Ramos (cell line): ENCODE measurements at regions not wholly inside any gene's neighbourhood (a gene's known extent, or its start where the extent isn't known, plus 50 kb on each side); places are given as distances from the start of the nearest gene placed in this dataset.
"Not testable (repeated sequence)": the region's sequence is repeated elsewhere in the genome, so short reads cannot be mapped to it uniquely, and the experiment has no call there.

Experiments used
- in situ Hi-C: fragments of 300-500 bp; cut with MboI; formaldehyde crosslinking; loops from one replicate; pipeline ENCODE4 v1.14.3; 2022; ENCODE audit warnings: low sequenced_read_pairs; ENCODE audit not compliant: unreplicated experiment

DNA sequence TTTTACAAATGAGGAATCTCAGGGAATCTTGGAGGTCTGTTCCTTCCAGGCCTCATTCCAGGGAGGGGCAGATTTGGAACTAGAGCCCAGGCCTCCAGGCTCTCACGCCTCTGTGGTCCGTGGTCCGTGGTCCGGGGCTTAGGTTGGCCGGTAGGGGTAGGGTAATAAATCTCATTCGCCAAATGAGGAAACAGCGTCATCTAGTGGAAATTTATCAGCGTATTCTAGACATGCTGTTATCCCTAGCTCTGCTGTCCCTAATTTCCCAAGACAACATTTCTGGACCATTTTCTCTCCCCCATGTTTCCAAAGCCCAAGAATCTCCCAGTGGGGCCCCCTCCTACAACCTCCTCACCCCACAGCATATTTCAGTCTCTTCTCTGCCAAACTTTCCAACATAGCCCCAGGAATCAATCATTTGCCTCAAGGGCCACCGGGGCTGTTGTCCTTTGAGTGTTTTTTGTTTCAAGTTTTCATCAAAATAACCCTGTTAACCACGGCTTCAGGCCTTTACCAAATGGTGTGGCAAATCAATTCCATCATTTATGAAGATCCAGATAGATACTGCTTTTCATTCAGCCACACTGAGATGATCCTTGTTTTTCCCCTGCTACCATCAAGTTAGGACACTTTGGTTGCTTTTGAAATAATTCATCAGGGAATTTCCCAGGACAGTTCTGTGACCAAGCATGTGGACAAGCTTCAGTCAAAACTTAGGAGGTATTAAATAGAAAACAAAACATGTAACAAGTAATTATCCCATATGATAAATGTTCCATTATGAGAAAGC is 126.8 kb downstream of the ALDH8A1 start:
- in situ Hi-C loops = no loop called here

DNA sequence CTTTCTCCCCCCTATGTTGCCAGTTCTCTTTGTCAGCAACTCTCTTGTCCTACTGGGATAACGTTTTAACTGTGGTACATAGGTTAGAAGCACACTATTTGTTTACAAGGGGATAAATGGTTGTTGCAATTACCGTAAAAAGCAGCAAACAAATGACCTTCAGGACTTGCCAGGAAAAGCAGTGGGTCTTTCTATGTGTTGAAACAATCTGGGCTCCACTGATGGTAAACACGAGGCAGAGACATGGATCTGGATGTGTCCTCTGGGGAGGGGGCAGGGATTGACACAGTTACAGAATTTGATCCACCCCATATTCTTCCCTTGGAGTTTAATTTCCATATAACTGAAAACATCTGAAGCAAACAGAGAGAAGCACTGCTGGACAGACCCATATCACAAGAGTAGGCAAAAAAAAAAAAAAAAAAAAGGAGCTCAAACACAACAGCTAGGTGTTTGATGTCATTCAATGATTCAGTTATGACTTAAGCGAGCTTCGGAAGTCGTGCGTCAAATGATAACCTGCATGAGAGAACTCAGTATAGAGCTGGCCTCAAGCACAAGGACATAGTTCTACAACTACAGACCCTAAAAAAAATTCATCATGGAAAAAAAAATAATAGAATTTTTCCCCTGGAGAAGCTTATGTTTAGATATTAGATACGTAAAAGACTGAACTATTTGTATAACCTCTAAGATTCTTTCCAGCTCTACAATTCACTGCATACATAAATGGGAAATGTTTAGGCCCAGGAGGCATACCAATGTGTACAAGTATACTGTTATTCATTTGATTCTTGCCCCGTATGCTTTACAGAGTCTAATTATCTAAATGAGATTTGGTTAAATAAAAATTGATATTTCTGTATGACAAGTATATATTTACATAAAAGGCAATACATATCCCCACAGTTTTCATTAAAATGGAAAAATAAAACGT is 127.7 kb downstream of the ALDH8A1 start:
- in situ Hi-C loops = no loop called here

DNA sequence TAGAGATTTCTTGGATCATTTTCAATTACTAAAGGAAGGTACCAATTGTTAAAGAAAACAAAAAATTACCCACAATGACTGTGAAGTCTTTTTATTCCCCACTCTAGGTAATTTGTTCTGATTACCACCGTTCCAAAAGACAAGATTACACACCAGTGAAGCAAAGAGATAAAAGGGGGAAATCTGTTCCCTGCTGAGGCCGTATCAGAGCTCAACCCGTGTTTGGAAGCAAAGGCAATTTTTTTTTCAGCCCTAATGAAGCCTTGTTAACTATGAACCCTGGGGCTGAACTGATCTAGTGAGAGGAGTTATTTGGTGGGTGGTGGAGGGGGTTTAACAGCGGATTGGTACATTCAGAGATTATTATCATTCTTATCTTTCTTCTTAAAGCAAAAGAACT is 128.5 kb downstream of the ALDH8A1 start:
- in situ Hi-C loops = no loop called here

DNA sequence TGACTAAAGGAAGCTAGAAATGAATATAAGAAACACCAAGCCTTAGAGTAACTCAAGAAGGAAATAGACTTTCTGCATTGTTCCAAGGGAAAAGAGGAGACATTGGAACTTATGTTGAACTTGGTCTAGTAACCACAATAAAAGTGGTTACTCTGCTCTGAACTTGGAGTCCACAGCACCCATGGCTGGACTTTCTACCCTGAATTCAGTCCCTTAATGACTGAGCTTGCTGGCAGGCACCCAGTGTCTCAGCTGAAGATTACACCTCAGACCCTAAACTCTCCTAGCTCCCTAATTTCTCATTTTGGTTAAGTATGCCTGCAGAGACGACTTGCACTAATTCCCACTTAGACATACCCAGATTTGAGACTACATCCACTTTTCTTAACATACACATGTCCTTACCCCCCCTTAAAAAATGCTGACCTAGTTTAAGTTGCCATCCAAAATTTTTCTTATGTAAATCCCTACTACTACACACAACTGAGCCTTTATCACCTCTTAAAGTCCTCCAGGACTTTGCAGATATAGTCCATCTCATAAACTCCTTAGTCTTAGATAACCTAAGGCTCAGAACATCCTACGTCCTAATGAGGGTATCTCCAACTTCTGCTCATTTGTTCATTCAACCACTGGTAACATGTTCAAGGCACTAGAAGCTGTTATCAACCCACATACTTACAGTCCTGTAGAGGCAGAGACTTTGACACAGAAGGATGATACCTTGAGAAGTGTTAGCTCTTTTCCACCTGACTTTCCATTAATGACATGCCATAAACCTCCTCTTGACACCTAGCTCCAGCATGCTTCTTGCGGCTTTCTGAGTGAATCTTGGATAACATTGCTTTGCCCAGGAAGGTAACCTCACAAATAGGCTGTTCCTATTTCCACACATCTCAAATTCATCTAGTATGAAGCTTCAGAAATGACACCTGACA is 129.8 kb downstream of the ALDH8A1 start:
- in situ Hi-C loops = loop anchor here (10.0 kb wide), 1 partner anchor 655 kb away; no protein-coding TSS in a partner anchor

GRCh38 chr6:134819236-134819635 is 130.7 kb downstream of the ALDH8A1 start:
- in situ Hi-C loops = loop anchor here (10.0 kb wide), 1 partner anchor 654 kb away; no protein-coding TSS in a partner anchor

DNA sequence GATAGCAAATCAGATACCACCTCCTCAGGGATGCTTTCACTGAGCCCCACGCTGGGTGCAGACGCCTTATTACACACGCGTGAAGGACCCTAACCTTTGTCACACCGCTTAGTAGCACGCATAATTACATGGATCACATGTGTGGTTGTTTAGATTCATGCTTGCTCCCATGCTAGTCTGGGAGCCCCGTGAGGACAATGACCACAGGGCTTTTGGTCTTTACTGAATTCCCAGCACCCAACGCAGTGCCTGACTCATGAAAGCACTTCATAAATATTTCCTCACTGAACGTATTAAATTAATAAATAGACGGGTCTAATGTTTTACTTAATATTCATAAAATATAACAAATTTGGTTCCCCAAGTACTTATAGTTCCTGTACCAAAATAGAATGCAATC is 132.5 kb downstream of the ALDH8A1 start:
- in situ Hi-C loops = loop anchor here (10.0 kb wide), 1 partner anchor 653 kb away; no protein-coding TSS in a partner anchor

DNA sequence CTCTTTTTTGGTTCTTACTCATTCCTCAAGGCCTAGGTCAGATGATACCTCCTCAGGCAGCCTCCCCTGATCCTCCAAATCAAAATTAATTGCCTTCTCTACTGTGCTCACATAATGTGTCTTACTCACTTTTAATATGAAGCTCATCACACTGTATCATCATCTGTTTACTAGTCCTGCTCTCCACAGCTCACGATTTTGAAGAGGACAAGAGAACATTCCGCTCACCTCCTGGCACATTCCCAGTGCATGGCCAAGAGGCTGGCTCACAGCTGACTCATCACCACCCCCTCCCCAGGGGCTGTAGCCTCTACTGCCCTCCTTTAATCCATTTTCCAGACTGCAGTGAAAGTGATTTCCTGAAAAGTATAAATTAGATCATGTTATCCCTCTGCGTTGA is 133.1 kb downstream of the ALDH8A1 start:
- in situ Hi-C loops = loop anchor here (10.0 kb wide), 1 partner anchor 652 kb away; no protein-coding TSS in a partner anchor

GRCh38 chr6:134816300-134816699 is 133.6 kb downstream of the ALDH8A1 start:
- in situ Hi-C loops = loop anchor here (10.0 kb wide), 1 partner anchor 651 kb away; no protein-coding TSS in a partner anchor

GRCh38 chr6:134814076-134814695 is 135.7 kb downstream of the ALDH8A1 start:
- in situ Hi-C loops = loop anchor here (10.0 kb wide), 1 partner anchor 649 kb away; no protein-coding TSS in a partner anchor

- in situ Hi-C loops = loop anchor here (10.0 kb wide), 1 partner anchor 648 kb away; no protein-coding TSS in a partner anchor
Measured at GRCh38 chr6:134813146-134813545, 136.8 kb downstream of the ALDH8A1 start.

DNA sequence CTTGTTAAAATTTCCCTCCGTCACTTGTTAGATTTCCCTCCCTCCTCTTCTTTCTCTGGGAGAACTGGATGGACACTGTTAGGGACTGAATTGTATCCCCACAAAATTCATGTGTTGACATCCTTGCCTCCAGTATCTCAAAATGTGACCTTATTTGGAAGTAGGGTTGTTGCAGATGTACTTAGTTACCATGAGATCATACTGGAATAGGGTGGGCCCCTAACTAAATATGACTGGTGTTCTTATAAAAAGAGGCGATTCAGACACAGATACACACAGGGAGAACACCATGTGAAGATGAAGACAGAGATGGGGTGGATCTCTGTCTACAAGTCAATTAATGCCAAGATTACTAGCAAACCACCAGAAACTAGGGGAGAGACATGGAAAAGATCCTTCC is 139.5 kb downstream of the ALDH8A1 start:
- in situ Hi-C loops = loop anchor here (10.0 kb wide), 1 partner anchor 646 kb away; no protein-coding TSS in a partner anchor

DNA sequence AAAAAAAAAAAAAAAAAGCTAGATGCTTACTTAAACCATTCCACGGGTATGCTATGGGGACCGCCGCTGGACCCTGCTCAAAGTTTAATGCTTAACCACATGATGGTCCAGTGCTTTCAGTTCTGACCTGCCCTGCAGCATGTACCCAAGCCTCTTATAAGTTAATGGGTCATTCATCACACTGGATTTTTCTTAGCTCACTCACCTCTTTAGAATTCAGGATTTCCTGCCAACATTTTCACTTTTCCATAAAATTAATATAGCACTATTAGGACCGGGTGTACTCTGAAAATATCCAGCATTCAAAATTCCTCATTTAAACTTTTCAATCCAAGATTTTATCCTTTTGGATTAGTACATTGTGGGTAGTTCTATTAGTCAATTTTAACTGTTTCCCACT is 140.8 kb downstream of the ALDH8A1 start:
- in situ Hi-C loops = no loop called here

- in situ Hi-C loops = no loop called here
Measured at GRCh38 chr6:134806180-134806798, 143.6 kb downstream of the ALDH8A1 start.

GRCh38 chr6:134805168-134805567 is 144.7 kb downstream of the ALDH8A1 start:
- in situ Hi-C loops = no loop called here

DNA sequence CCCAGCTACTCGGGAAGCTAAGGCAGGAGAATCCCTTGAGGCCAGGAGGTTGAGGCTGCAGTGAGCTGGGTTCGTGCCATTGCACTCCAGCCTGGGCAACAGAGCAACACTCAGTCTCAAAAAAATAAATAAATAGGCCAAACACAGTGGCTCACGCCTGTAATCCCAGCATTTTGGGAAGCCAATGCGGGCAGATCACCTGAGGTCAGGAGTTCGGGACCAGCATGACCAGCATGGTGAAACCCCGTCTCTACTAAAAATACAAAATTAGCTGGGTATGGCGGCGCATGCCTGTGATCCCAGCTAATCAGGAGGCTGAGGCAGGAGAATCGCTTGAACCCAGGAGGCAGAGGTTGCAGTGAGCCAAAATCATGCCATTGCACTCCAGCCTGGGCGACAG is 145.6 kb downstream of the ALDH8A1 start:
- in situ Hi-C loops = not testable (repeated sequence)

DNA sequence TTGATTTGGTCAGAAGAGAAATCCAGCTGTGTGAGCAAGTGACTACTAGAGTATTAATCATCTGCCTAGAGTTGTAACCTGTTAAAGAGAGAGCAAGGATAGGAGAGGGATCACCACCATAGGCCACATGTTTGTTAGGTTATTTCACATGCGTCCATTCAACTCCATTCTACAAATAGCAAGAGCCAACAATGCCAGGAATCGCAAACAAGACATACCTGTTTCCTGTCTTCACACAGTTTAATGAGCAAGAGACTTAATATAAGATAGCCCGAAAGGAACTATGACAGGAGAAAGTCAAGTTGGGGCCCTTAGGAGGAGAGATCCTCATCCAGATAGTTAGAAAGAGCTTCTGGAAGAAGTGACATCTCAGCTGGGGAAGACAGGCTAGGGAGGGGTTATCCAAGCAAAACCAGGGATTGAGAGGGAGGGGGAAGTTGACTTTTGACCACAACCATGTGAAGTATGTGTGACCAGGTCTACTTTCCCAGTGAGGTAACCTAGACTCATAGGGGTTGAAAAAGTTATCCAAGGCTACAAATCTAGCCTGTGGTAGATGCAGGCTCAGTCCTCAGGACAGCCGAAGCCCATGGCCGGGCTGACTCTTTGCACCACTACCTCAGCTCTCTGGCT is 147.4 kb downstream of the ALDH8A1 start:
- in situ Hi-C loops = no loop called here

DNA sequence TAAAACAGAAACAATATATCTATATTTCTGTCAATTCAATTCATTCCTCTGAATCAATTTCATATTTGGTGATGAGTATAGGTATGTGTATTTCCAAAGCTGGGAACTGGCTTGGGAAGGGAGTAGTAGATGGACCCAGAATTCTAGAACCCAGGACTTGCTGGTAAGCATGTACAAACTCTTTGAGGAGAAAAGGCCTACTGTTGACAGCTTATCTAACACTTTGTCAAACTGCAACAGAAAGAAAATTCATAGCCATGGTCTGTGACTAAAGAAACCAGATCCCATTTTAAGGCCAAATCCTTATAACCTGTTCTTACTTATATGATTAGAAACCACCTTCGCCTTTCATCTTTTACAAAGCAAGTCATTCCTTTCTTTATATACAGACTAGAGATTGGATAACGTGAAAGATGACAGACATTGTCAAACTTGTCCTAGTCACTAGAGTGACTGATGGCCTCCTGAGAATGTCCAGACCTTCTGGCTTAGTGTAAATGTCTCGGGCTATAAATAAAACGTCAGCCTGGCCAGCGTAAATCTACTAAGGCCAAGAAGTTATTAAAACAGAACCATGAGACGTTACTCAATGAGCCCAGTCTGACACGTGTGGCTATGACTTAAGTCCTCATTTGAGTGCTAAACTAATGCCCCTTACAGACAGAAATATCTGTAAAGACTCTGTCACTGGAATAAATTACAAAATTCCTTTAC is 152.3 kb downstream of the ALDH8A1 start:
- in situ Hi-C loops = no loop called here

DNA sequence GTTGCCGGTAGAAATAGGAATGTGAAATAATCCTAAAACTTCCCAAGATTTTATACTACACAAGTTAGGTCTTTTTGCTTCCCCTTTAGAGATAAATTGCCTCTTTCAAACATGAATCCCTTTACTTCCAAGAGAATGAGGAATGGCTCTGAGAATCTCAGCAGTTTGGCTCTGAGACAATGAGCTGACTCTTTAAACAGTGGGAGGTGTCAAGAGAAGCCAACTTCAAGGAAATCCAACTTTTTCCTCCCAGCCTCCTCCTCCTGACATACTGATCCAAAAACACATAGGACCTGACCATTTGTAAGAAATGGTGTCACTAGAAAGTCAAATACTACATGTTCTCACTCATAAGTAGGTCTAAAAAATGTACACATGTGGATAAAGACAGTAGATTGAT is 154.2 kb downstream of the ALDH8A1 start:
- in situ Hi-C loops = no loop called here
